K562 (cell line): ENCODE measurements at regions not wholly inside any gene's neighbourhood (a gene's known extent, or its start where the extent isn't known, plus 50 kb on each side); places are given as distances from the start of the nearest gene placed in this dataset.

Source experiments
- ATAC-seq: fragments of 200-7000 bp; cut with Tn5 transposase; 3 replicates; pipeline ENCODE4 v1.9.1; 2020; ENCODE audit warnings: moderate library complexity
- BruUV-seq: library from RNA; stranded (reverse); fragments of 400-500 nt; replicated peaks from 2 replicates; lab custom pipeline; 2021; lab: Mats Ljungman, UMichigan
- CTCF ChIA-PET: fragments of 300-600 bp; formaldehyde crosslinking; extraction: SDS; loops from one replicate; lab custom pipeline; 2021; ENCODE audit warnings: low intra/inter-chr PET ratio; lab: Yijun Ruan, JAX
- POLR2A ChIA-PET: fragments of 300-600, 350-650 bp; sonication (Branson Sonifier 250); formaldehyde crosslinking; extraction: SDS; loops from one replicate; lab custom pipeline; 2021; ENCODE audit warnings: antibody characterized with exemption, inconsistent platforms; lab: Yijun Ruan, JAX
- DNase-seq, 4 experiments: peaks; one replicate each; pipeline versions ENCODE4 v3.0.0 to v3.0.0-alpha.2; 2011 to 2018; ENCODE audit warnings: low spot score in 3 of 4, mixed read lengths in 3 of 4; ENCODE audit errors: extremely low read depth in 1 of 4
- FAIRE-seq: peaks from 2 replicates; lab custom pipeline; 2011; peaks lifted over from hg19 to GRCh38; lab: Jason Lieb, UNC
- H2AFZ ChIP-seq: 2 replicates; pipeline ENCODE4 v1.6.0; 2011; ENCODE audit warnings: low read depth, low read length, control low read depth, inconsistent platforms
- H3K27ac ChIP-seq: fragments of 200-600 bp; 3 replicates; pipeline ENCODE4 v1.8.0; 2011; ENCODE audit warnings: low read depth, mild to moderate bottlenecking, control low read depth, inconsistent platforms, low read length, moderate library complexity, mixed read lengths; ENCODE audit errors: extremely low read depth
- H3K27me3 ChIP-seq, 2 experiments: fragments of 300-600 bp in 1 of 2; 2 replicates in 1 of 2; 3 replicates in 1 of 2; pipeline versions ENCODE4 v1.6.0 to v1.8.0; 2011; ENCODE audit warnings: inconsistent platforms in 2 of 2, low read length in 2 of 2, mild to moderate bottlenecking in 1 of 2, mixed read lengths in 1 of 2, moderate library complexity in 1 of 2; ENCODE audit not compliant: control insufficient read depth in 2 of 2, insufficient read depth in 2 of 2
- H3K36me3 ChIP-seq: fragments of 300-600 bp; 3 replicates; pipeline ENCODE4 v1.8.0; 2011; ENCODE audit warnings: mild to moderate bottlenecking, low read length, inconsistent platforms; ENCODE audit not compliant: control insufficient read depth, insufficient read depth
- H3K4me1 ChIP-seq, 2 experiments: fragments of 200-600 bp in 1 of 2; replicated peaks in 1 of 2; 2 replicates in 1 of 2; 3 replicates in 1 of 2; pipeline versions ENCODE4 v1.5.1 to v1.8.0; 2011; ENCODE audit warnings: inconsistent platforms in 2 of 2, low read length in 2 of 2, mild to moderate bottlenecking in 1 of 2, mixed read lengths in 1 of 2, moderate library complexity in 1 of 2; ENCODE audit not compliant: control insufficient read depth in 2 of 2, insufficient read depth in 2 of 2
- H3K4me2 ChIP-seq: 2 replicates; pipeline ENCODE4 v1.6.1; 2011; ENCODE audit warnings: low read length, control low read depth, inconsistent platforms, mixed read lengths; ENCODE audit not compliant: insufficient read depth
- H3K4me3 ChIP-seq: fragments of 200-600 bp; sonication (generic), shearing (Covaris generic); 2 replicates; pipeline ENCODE4 v1.5.1; 2016; ENCODE audit warnings: control low read depth, inconsistent platforms
- H3K79me2 ChIP-seq: fragments of 200-600 bp; 3 replicates; pipeline ENCODE4 v1.8.0; 2011; ENCODE audit warnings: low read length, inconsistent platforms; ENCODE audit not compliant: control insufficient read depth, insufficient read depth
- H3K9ac ChIP-seq, 2 experiments: 2 replicates each; pipeline versions ENCODE4 v1.6.0 to v1.6.1; 2011; ENCODE audit warnings: low read depth in 2 of 2, low read length in 2 of 2, control low read depth in 1 of 2, inconsistent platforms in 1 of 2, mild to moderate bottlenecking in 1 of 2, mixed read lengths in 1 of 2; ENCODE audit not compliant: insufficient read depth in 1 of 2
- H3K9me1 ChIP-seq: one replicate; pipeline ENCODE4 v1.6.0; 2011; ENCODE audit warnings: inconsistent platforms, mild to moderate bottlenecking, low read length, moderate library complexity; ENCODE audit not compliant: control insufficient read depth, insufficient read depth
- H3K9me3 ChIP-seq: replicated peaks from 2 replicates; pipeline ENCODE4 v1.5.1; 2011; ENCODE audit warnings: low read depth, low read length, inconsistent platforms; ENCODE audit not compliant: control insufficient read depth, insufficient read depth
- H4K20me1 ChIP-seq: replicated peaks from 2 replicates; pipeline ENCODE4 v1.6.1; 2011; ENCODE audit warnings: low read length, inconsistent platforms, mixed read lengths; ENCODE audit not compliant: control insufficient read depth, insufficient read depth
- CC2D1A ChIP-seq: fragments of 450-650 bp; IDR thresholded peaks from 2 replicates; pipeline ENCODE4 v1.6.1; 2017; ENCODE audit warnings: mild to moderate bottlenecking
- CREB1 ChIP-seq, 2 experiments: sonication (generic) in 1 of 2; formaldehyde crosslinking in 1 of 2; IDR thresholded peaks; 2 replicates each; pipeline versions ENCODE4 v1.6.1 to v1.8.0; 2012 to 2022; ENCODE audit warnings: inconsistent platforms in 1 of 2, mild to moderate bottlenecking in 1 of 2, missing genetic modification reagents in 1 of 2, moderate library complexity in 1 of 2
- ELF2 ChIP-seq: fragments of 250-450 bp; sonication (Bioruptor Pico); IDR thresholded peaks from 2 replicates; pipeline ENCODE4 v1.5.0; 2021; ENCODE audit warnings: mild to moderate bottlenecking
- HSF4 ChIP-seq: fragments of 250-450 bp; sonication (Bioruptor Pico); IDR thresholded peaks from 2 replicates; pipeline ENCODE4 v2.1.2; 2022; ENCODE audit warnings: mild to moderate bottlenecking, moderate library complexity, borderline replicate concordance
- KLF13 ChIP-seq: fragments of 450-650 bp; IDR thresholded peaks from 2 replicates; pipeline ENCODE4 v1.6.1; 2016; ENCODE audit warnings: missing genetic modification characterization, low read depth, mild to moderate bottlenecking, missing compliant biosample characterization, moderate library complexity, borderline replicate concordance
- POLR2H ChIP-seq: IDR thresholded peaks from 2 replicates; pipeline ENCODE4 v1.6.1; 2016; ENCODE audit warnings: missing genetic modification characterization, low read depth, mild to moderate bottlenecking, control low read depth, missing compliant biosample characterization, moderate library complexity
- SOX6 ChIP-seq: fragments of 450-650 bp; IDR thresholded peaks from 2 replicates; pipeline ENCODE4 v1.6.1; 2014; ENCODE audit warnings: mild to moderate bottlenecking
- WGBS: fragments of 100-300 bp; shearing (Covaris generic); methylation state at CpG from one replicate; pipeline ENCODE4 v1.1.6; 2016; ENCODE audit warnings: low coverage, mixed read lengths; ENCODE audit not compliant: insufficient coverage; ENCODE audit errors: missing lambda C conversion rate; 5-methylcytosine and 5-hydroxymethylcytosine counted together
- in situ Hi-C: fragments of 300-500 bp; cut with MboI; formaldehyde crosslinking; loops from 4 replicates; pipeline ENCODE4 v1.15.0; 2018; ENCODE audit warnings: inconsistent platforms, mixed read lengths
- intact Hi-C: fragments of 100-400 bp; cut with micrococcal nuclease; formaldehyde crosslinking; loops from 2 replicates; pipeline ENCODE4 v1.14.2; 2022
- TF ChIP-seq, protein P1 (sequence below), 2 experiments: fragments of 450-650 bp in 1 of 2; sonication (generic) in 1 of 2; formaldehyde crosslinking; conservative IDR thresholded peaks; 2 replicates each; pipeline versions ENCODE4 v1.4.0 to v1.8.1; 2020 to 2022; ENCODE audit warnings: mild to moderate bottlenecking in 1 of 2, missing genetic modification reagents in 1 of 2

GRCh38 chr5:118022062-118022461 is 966.3 kb downstream of the DTWD2 start:
- DNase-seq (no peak), ATAC-seq (no peak), FAIRE-seq (no peak)
- Histone ChIP-seq H2AFZ (no peak overlapping the region), H3K27ac (no peak overlapping the region), H3K9me3 (no peaks in the 10 kb centered on the region), H3K9me1 (no peaks in the 10 kb centered on the region), H3K27me3 (no peaks in the 10 kb centered on the region), H3K4me3 (no peak overlapping the region), H4K20me1 (no peaks in the 10 kb centered on the region), H3K4me1 (no peaks in the 10 kb centered on the region), H3K9ac (no peak overlapping the region), H3K4me2 (no peak overlapping the region)
- 0% methylated on average over 2 of the region's 2 CpGs for WGBS
- POLR2A ChIA-PET: no interaction called here
- no TSS peak for BruUV-seq
- CTCF ChIA-PET: no interaction called here
- intact Hi-C loops: no loop called here
- TF ChIP-seq SOX6 (no peak), CC2D1A (no peak), POLR2H (tag) (no peak), ELF2 (CRISPR knock-in tag) (no peak), HSF4 (no peak), CREB1 (IDR thresholded peaks at IDR 0.05) (no peak), CREB1 (CRISPR knock-in tag; IDR thresholded peaks at IDR 0.05) (no peak), KLF13 (tag) (no peak)
- TF ChIP-seq, protein P1, sequence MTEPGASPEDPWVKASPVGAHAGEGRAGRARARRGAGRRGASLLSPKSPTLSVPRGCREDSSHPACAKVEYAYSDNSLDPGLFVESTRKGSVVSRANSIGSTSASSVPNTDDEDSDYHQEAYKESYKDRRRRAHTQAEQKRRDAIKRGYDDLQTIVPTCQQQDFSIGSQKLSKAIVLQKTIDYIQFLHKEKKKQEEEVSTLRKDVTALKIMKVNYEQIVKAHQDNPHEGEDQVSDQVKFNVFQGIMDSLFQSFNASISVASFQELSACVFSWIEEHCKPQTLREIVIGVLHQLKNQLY (CRISPR knock-in tag; conservative IDR thresholded peaks at IDR 0.05): no peak
- TF ChIP-seq, all 486 proteins: peak for 0
- Histone ChIP-seq H3K79me2 (no peaks in the 10 kb centered on the region), H3K36me3 (no peaks in the 10 kb centered on the region)
- in situ Hi-C loops: no loop called here
